Neuronal stem cell (in vitro differentiated cells): ENCODE measurements at regions not wholly inside any gene's neighbourhood (a gene's known extent, or its start where the extent isn't known, plus 50 kb on each side); places are given as distances from the start of the nearest gene placed in this dataset.
A peak's percentile ranks its signal among the peaks of the same experiment; 100 is the strongest.
"Not testable (repeated sequence)": the region's sequence is repeated elsewhere in the genome, so short reads cannot be mapped to it uniquely, and the experiment has no call there.

Source experiments
- DNase-seq: peaks from one replicate; pipeline ENCODE4 v3.0.0-alpha.2; 2013; ENCODE audit warnings: low spot score
- H2AFZ ChIP-seq: one replicate; pipeline ENCODE4 v1.6.1; 2013; ENCODE audit warnings: mild to moderate bottlenecking, low read length, inconsistent platforms
- H2AK5ac ChIP-seq: 2 replicates; pipeline ENCODE4 v1.6.1; 2013; ENCODE audit warnings: low read depth, mild to moderate bottlenecking, inconsistent platforms, low read length, moderate library complexity, mixed read lengths
- H2BK120ac ChIP-seq: 2 replicates; pipeline ENCODE4 v1.6.1; 2013; ENCODE audit warnings: low read depth, mild to moderate bottlenecking, inconsistent platforms, low read length, moderate library complexity, mixed read lengths
- H2BK12ac ChIP-seq: one replicate; pipeline ENCODE4 v1.6.1; 2013; ENCODE audit warnings: low read length, inconsistent platforms
- H2BK15ac ChIP-seq: 2 replicates; pipeline ENCODE4 v1.6.1; 2013; ENCODE audit warnings: mild to moderate bottlenecking, low read length, inconsistent platforms, mixed read lengths
- H2BK5ac ChIP-seq: one replicate; pipeline ENCODE4 v1.6.1; 2013; ENCODE audit warnings: inconsistent platforms, mild to moderate bottlenecking, low read length, moderate library complexity
- H3K14ac ChIP-seq: one replicate; pipeline ENCODE4 v1.6.1; 2013; ENCODE audit warnings: low read length, inconsistent platforms
- H3K18ac ChIP-seq: 2 replicates; pipeline ENCODE4 v1.6.1; 2013; ENCODE audit warnings: low read length, inconsistent platforms
- H3K23ac ChIP-seq: 2 replicates; pipeline ENCODE4 v1.6.1; 2013; ENCODE audit warnings: low read depth, mild to moderate bottlenecking, mixed read lengths, low read length, inconsistent platforms; ENCODE audit not compliant: poor library complexity
- H3K27ac ChIP-seq: replicated peaks from 3 replicates; pipeline ENCODE4 v1.5.1; 2013; ENCODE audit warnings: low read length, inconsistent platforms
- H3K27me3 ChIP-seq, 3 experiments: 2 replicates each; pipeline ENCODE4 v1.6.1; 2013; ENCODE audit warnings: low read length in 3 of 3, mild to moderate bottlenecking in 2 of 3, inconsistent platforms in 1 of 3, low read depth in 1 of 3, mixed read lengths in 1 of 3, moderate library complexity in 1 of 3; ENCODE audit not compliant: control insufficient read depth in 3 of 3, insufficient read depth in 3 of 3
- H3K36me3 ChIP-seq, 2 donors: replicated peaks in 1 of 2; 2 replicates each; pipeline ENCODE4 v1.6.1; 2013; ENCODE audit warnings: low read length in 2 of 2; ENCODE audit not compliant: control insufficient read depth in 2 of 2, insufficient read depth in 2 of 2
- H3K4ac ChIP-seq: 2 replicates; pipeline ENCODE4 v1.6.1; 2013; ENCODE audit warnings: inconsistent platforms, mild to moderate bottlenecking, low read length, moderate library complexity
- H3K4me1 ChIP-seq, 2 donors: 1 replicate in 1 of 2; 2 replicates in 1 of 2; pipeline ENCODE4 v1.6.1; 2013; ENCODE audit warnings: low read length in 2 of 2, low read depth in 1 of 2; ENCODE audit not compliant: control insufficient read depth in 2 of 2, insufficient read depth in 1 of 2
- H3K4me2 ChIP-seq: one replicate; pipeline ENCODE4 v1.6.1; 2013; ENCODE audit warnings: mild to moderate bottlenecking, low read length, inconsistent platforms; ENCODE audit not compliant: insufficient read depth, poor library complexity, severe bottlenecking
- H3K4me3 ChIP-seq, 2 donors: 2 replicates each; pipeline ENCODE4 v1.5.1; 2013; ENCODE audit warnings: low read length in 2 of 2, mild to moderate bottlenecking in 2 of 2, inconsistent platforms in 1 of 2, moderate library complexity in 1 of 2
- H3K79me1 ChIP-seq: one replicate; pipeline ENCODE4 v1.6.1; 2013; ENCODE audit warnings: low read depth, mild to moderate bottlenecking, inconsistent platforms, low read length, moderate library complexity
- H3K9ac ChIP-seq: one replicate; pipeline ENCODE4 v1.6.1; 2013; ENCODE audit warnings: mild to moderate bottlenecking, low read depth, low read length, inconsistent platforms; ENCODE audit not compliant: poor library complexity
- H3K9me3 ChIP-seq, 2 donors: replicated peaks in 1 of 2; 2 replicates each; pipeline versions ENCODE3 to v1.6.1; 2013; ENCODE audit warnings: low read length in 2 of 2, mild to moderate bottlenecking in 2 of 2, inconsistent platforms in 1 of 2, low read depth in 1 of 2, mixed read lengths in 1 of 2, moderate library complexity in 1 of 2; ENCODE audit not compliant: control insufficient read depth in 2 of 2, insufficient read depth in 1 of 2
- H4K8ac ChIP-seq: one replicate; pipeline ENCODE4 v1.6.1; 2013; ENCODE audit warnings: low read depth, mild to moderate bottlenecking, inconsistent platforms, low read length, moderate library complexity
- H4K91ac ChIP-seq: one replicate; pipeline ENCODE4 v1.6.1; 2013; ENCODE audit warnings: low read length, low read depth, mild to moderate bottlenecking, inconsistent platforms; ENCODE audit not compliant: poor library complexity
- WGBS, 2 donors: extraction: QIAGEN DNeasy Blood & Tissue Kit; methylation state at CpG; one replicate each; pipeline ENCODE4 v1.1.7; 2013; ENCODE audit warnings: missing lambda C conversion rate in 2 of 2, mixed read lengths in 1 of 2; ENCODE audit not compliant: insufficient read length in 2 of 2, insufficient replicate concordance in 1 of 2; ENCODE audit errors: extremely low coverage in 2 of 2; 5-methylcytosine and 5-hydroxymethylcytosine counted together

- Histone ChIP-seq H3K4ac (peak overlapping the region; percentile 100), H2BK120ac (peak overlapping the region; percentile 99), H3K4me3 (peak overlapping the region in 1 of 2 donors; percentile 68), H4K8ac (peak overlapping the region; percentile 99), H2BK15ac (peak overlapping the region; percentile 100), H4K91ac (peak overlapping the region; percentile 99), H3K27ac (peak overlapping the region; percentile 39), H3K9ac (peak overlapping the region; percentile 12), H3K18ac (peak overlapping the region; percentile 99), H3K4me1 (peaks cover 22 to 30% of the 10 kb centered on the region in 2 donors), H2BK12ac (peak overlapping the region; percentile 100), H3K14ac (peak overlapping the region; percentile 94), H2AK5ac (peak overlapping the region; percentile 98), H3K23ac (peak overlapping the region; percentile 78), H2AFZ (peak overlapping the region; percentile 81), H3K9me3 (peaks cover 0 to 18% of the 10 kb centered on the region in 2 donors)
- H3K79me1 ChIP-seq, H2BK5ac ChIP-seq, H3K36me3 ChIP-seq, H3K27me3 ChIP-seq, H3K4me2 ChIP-seq, DNase-seq: not testable (repeated sequence)
- 100% methylated on average over 8 of the region's 16 CpGs; no CpG with 5 or more reads in 1 of the 2 donors for WGBS, 2 donors
Measured at GRCh38 chr22:44619560-44620128, 82.4 kb upstream of the PRR5 start.

GRCh38 chr22:44618910-44619309 is 83.1 kb upstream of the PRR5 start:
- Histone ChIP-seq H3K14ac (peak overlapping the region; percentile 89), H3K4me1 (peaks cover 22 to 27% of the 10 kb centered on the region in 2 donors), H4K91ac (peak overlapping the region; percentile 0), H3K9me3 (peaks cover 0 to 19% of the 10 kb centered on the region in 2 donors), H2BK15ac (peak overlapping the region; percentile 100), H3K4ac (peak overlapping the region; percentile 4), H3K9ac (peak overlapping the region; percentile 60), H2AK5ac (peak overlapping the region; percentile 89), H3K4me3 (peak overlapping the region in 1 of 2 donors; percentile 49), H2BK12ac (peak overlapping the region; percentile 99), H4K8ac (peak overlapping the region; percentile 99)
- not testable (repeated sequence) for DNase-seq, H3K18ac ChIP-seq, H2BK5ac ChIP-seq, H2AFZ ChIP-seq, H2BK120ac ChIP-seq, H3K27me3 ChIP-seq, H3K79me1 ChIP-seq, H3K23ac ChIP-seq, H3K4me2 ChIP-seq, H3K36me3 ChIP-seq, H3K27ac ChIP-seq
- WGBS, 2 donors: 98% methylated on average over 5 of the region's 6 CpGs; no CpG with 5 or more reads in 1 of the 2 donors

GRCh38 chr22:44618400-44618799 is 83.6 kb upstream of the PRR5 start:
- no peak overlapping the region for H3K23ac ChIP-seq
- peaks cover 22 to 26% of the 10 kb centered on the region in 2 donors for H3K4me1 ChIP-seq
- peak overlapping the region; percentile 89 for H2AK5ac ChIP-seq
- H3K36me3 ChIP-seq: peaks cover 0 to 8% of the 10 kb centered on the region in 2 donors
- H2BK15ac ChIP-seq: peak overlapping the region; percentile 83
- peak overlapping the region; percentile 0 for H4K8ac ChIP-seq
- H3K14ac ChIP-seq: peak overlapping the region; percentile 71
- no peak overlapping the region for H3K4me2 ChIP-seq
- no peak for DNase-seq
- H3K18ac ChIP-seq: peak overlapping the region; percentile 90
- peak overlapping the region; percentile 98 for H4K91ac ChIP-seq
- WGBS, 2 donors: no CpG with 5 or more reads among the region's 17 CpGs
- H3K9ac ChIP-seq: no peak overlapping the region
- H2BK120ac ChIP-seq: no peak overlapping the region
- peaks cover 0 to 3% (median 0%) of the 10 kb centered on the region in 3 experiments for H3K27me3 ChIP-seq
- peak overlapping the region; percentile 94 for H2BK5ac ChIP-seq
- H3K9me3 ChIP-seq: peaks cover 0 to 19% of the 10 kb centered on the region in 2 donors
- H2AFZ ChIP-seq: no peak overlapping the region
- peaks cover 9% of the 10 kb centered on the region for H3K79me1 ChIP-seq
- H3K27ac ChIP-seq: peak overlapping the region; percentile 29
- no peak overlapping the region for H3K4me3 ChIP-seq
- H2BK12ac ChIP-seq: peak overlapping the region; percentile 94
- H3K4ac ChIP-seq: peak overlapping the region; percentile 84

- Histone ChIP-seq H4K91ac (peak overlapping the region; percentile 98), H2AFZ (no peak overlapping the region)
- WGBS, 2 donors: no CpG with 5 or more reads among the region's 4 CpGs
Measured at GRCh38 chr22:44617828-44618227, 84.2 kb upstream of the PRR5 start.

More at GRCh38 chr22:44617828-44618227, 84.2 kb upstream of the PRR5 start:
- peaks cover 0 to 19% of the 10 kb centered on the region in 2 donors for H3K9me3 ChIP-seq
- H3K23ac ChIP-seq: peak overlapping the region; percentile 94
- H3K27me3 ChIP-seq: peaks cover 0 to 3% (median 0%) of the 10 kb centered on the region in 3 experiments
- H3K36me3 ChIP-seq: peaks cover 0 to 8% of the 10 kb centered on the region in 2 donors
- peak overlapping the region in 1 of 2 donors; percentile 68 for H3K4me3 ChIP-seq
- no peak overlapping the region for H3K4me2 ChIP-seq
- H2AK5ac ChIP-seq: peak overlapping the region; percentile 89
- H3K18ac ChIP-seq: peak overlapping the region; percentile 55
- DNase-seq: no peak
- H2BK120ac ChIP-seq: peak overlapping the region; percentile 7
- H2BK15ac ChIP-seq: peak overlapping the region; percentile 88
- peaks cover 9% of the 10 kb centered on the region for H3K79me1 ChIP-seq
- H2BK5ac ChIP-seq: peak overlapping the region; percentile 94
- peaks cover 22 to 26% of the 10 kb centered on the region in 2 donors for H3K4me1 ChIP-seq
- H3K9ac ChIP-seq: peak overlapping the region; percentile 66
- no peak overlapping the region for H3K27ac ChIP-seq
- peak overlapping the region; percentile 94 for H2BK12ac ChIP-seq
- H3K14ac ChIP-seq: peak overlapping the region; percentile 78
- peak overlapping the region; percentile 43 for H4K8ac ChIP-seq
- peak overlapping the region; percentile 0 for H3K4ac ChIP-seq
